ENCODE measurements at regions not wholly inside any gene's neighbourhood (a gene's known extent, or its start where the extent isn't known, plus 50 kb on each side); places are given as distances from the start of the nearest gene placed in this dataset.

GRCh38 chr3:117444175-117444574 lies 734.6 kb downstream of the TUSC7 start:
- ChIA-PET POLR2A (no interaction called here), CTCF (ENCODE audit: low intra/inter-chr PET ratio) (no interaction called here)
- Histone ChIP-seq H3K4me2 (ENCODE audit: insufficient read depth, low read length) (no peak overlapping the region), H3K27me3 (ENCODE audit: control insufficient read depth in 2 of 2, insufficient read depth in 2 of 2, low read length in 2 of 2) (no peaks in the 10 kb centered on the region), H2AFZ (ENCODE audit: low read depth, low read length) (no peak overlapping the region), H3K27ac (ENCODE audit: extremely low read depth, low read depth, low read length) (no peak overlapping the region), H3K79me2 (ENCODE audit: control insufficient read depth, insufficient read depth, low read length) (no peaks in the 10 kb centered on the region), H3K4me3 (no peak overlapping the region), H4K20me1 (replicated peaks; ENCODE audit: control insufficient read depth, insufficient read depth, low read length) (no peaks in the 10 kb centered on the region), H3K9ac (ENCODE audit: insufficient read depth in 1 of 2, low read depth in 2 of 2, low read length in 2 of 2) (no peak overlapping the region), H3K9me1 (ENCODE audit: control insufficient read depth, insufficient read depth, low read length) (no peaks in the 10 kb centered on the region), H3K9me3 (replicated peaks; ENCODE audit: control insufficient read depth, insufficient read depth, low read depth, low read length) (no peaks in the 10 kb centered on the region), H3K36me3 (ENCODE audit: control insufficient read depth, insufficient read depth, low read length) (no peaks in the 10 kb centered on the region), H3K4me1 (replicated peaks in 1 of 2; ENCODE audit: control insufficient read depth in 2 of 2, insufficient read depth in 2 of 2, low read length in 2 of 2) (no peaks in the 10 kb centered on the region)
- DNase-seq (ENCODE audit: extremely low read depth in 1 of 4, low spot score in 3 of 4) (no peak), ATAC-seq (no peak), FAIRE-seq (no peak)
- intact Hi-C loops (cut with micrococcal nuclease) (no loop called here), in situ Hi-C loops (cut with MboI) (no loop called here)
- no TSS peak for BruUV-seq (replicated peaks)
- TF ChIP-seq THRA (IDR thresholded peaks at IDR 0.05) (no peak), ZNF551 (CRISPR knock-in tag; IDR thresholded peaks at IDR 0.05) (no peak), ESRRA (IDR thresholded peaks at IDR 0.05; ENCODE audit: borderline replicate concordance, low read depth) (no peak), TCF3 (CRISPR knock-in tag; IDR thresholded peaks at IDR 0.05) (no peak), ETS2 (tag; IDR thresholded peaks at IDR 0.05; ENCODE audit: borderline replicate concordance, poor library complexity, severe bottlenecking) (no peak), NR0B1 (IDR thresholded peaks at IDR 0.05; ENCODE audit: partially characterized antibody) (no peak), ZFP91 (CRISPR knock-in tag; IDR thresholded peaks at IDR 0.05) (no peak), MEF2A (IDR thresholded peaks at IDR 0.05; ENCODE audit: control insufficient read depth, low read depth, low read length) (no peak)
- 0% methylated on average over 2 of the region's 4 CpGs for WGBS (ENCODE audit: insufficient coverage, low coverage, missing lambda C conversion rate)

All from K562 (cell line).